ENCODE measurements at regions not wholly inside any gene's neighbourhood (a gene's known extent, or its start where the extent isn't known, plus 50 kb on each side); places are given as distances from the start of the nearest gene placed in this dataset.
"Not testable (repeated sequence)": the region's sequence is repeated elsewhere in the genome, so short reads cannot be mapped to it uniquely, and the experiment has no call there.

GRCh38 chr18:10242936-10243680, 211.3 kb upstream of the APCDD1 start:
- DNase-seq (ENCODE audit: low read depth in 2 of 3, low spot score in 2 of 3), result no peak

GRCh38 chr18:10244341-10244740, 210.1 kb upstream of the APCDD1 start:
- no peak for DNase-seq (ENCODE audit: low read depth in 2 of 3, low spot score in 2 of 3)

GRCh38 chr18:10245031-10245845, 209.2 kb upstream of the APCDD1 start:
- DNase-seq (ENCODE audit: low read depth in 2 of 3, low spot score in 2 of 3), result no peak

GRCh38 chr18:10245846-10246175, 208.6 kb upstream of the APCDD1 start:
- no peak for DNase-seq (ENCODE audit: low read depth in 2 of 3, low spot score in 2 of 3)

GRCh38 chr18:10247021-10247741, 207.3 kb upstream of the APCDD1 start:
- no peak for DNase-seq (ENCODE audit: low read depth in 2 of 3, low spot score in 2 of 3)

GRCh38 chr18:10247742-10248082, 206.7 kb upstream of the APCDD1 start:
- DNase-seq (ENCODE audit: low read depth in 2 of 3, low spot score in 2 of 3), result no peak

GRCh38 chr18:10248738-10249137, 205.7 kb upstream of the APCDD1 start:
- DNase-seq (ENCODE audit: low read depth in 2 of 3, low spot score in 2 of 3), result no peak

GRCh38 chr18:10249270-10249669, 205.2 kb upstream of the APCDD1 start:
- DNase-seq (ENCODE audit: low read depth in 2 of 3, low spot score in 2 of 3), result no peak

- no peak for DNase-seq (ENCODE audit: low read depth in 2 of 3, low spot score in 2 of 3)
These were observed 204.6 kb upstream of the APCDD1 start for GRCh38 chr18:10249801-10250200.

- DNase-seq (ENCODE audit: low read depth in 2 of 3, low spot score in 2 of 3), result no peak
These were observed 201.9 kb upstream of the APCDD1 start for GRCh38 chr18:10252494-10252893.

- DNase-seq (ENCODE audit: low read depth in 2 of 3, low spot score in 2 of 3), result no peak
These were observed 201.3 kb upstream of the APCDD1 start for GRCh38 chr18:10252952-10253705.

- not testable (repeated sequence) for DNase-seq (ENCODE audit: low read depth in 2 of 3, low spot score in 2 of 3)
These were observed 198.2 kb upstream of the APCDD1 start for GRCh38 chr18:10256276-10256675.

GRCh38 chr18:10258836-10259474, 195.5 kb upstream of the APCDD1 start:
- no peak for DNase-seq (ENCODE audit: low read depth in 2 of 3, low spot score in 2 of 3)

GRCh38 chr18:10259901-10260300, 194.5 kb upstream of the APCDD1 start:
- DNase-seq (ENCODE audit: low read depth in 2 of 3, low spot score in 2 of 3), result no peak

GRCh38 chr18:10261344-10262276, 192.8 kb upstream of the APCDD1 start:
- DNase-seq (ENCODE audit: low read depth in 2 of 3, low spot score in 2 of 3), result no peak

- no peak for DNase-seq (ENCODE audit: low read depth in 2 of 3, low spot score in 2 of 3)
These were observed 191.9 kb upstream of the APCDD1 start for GRCh38 chr18:10262566-10262965.

- DNase-seq (ENCODE audit: low read depth in 2 of 3, low spot score in 2 of 3), result no peak
These were observed 190.2 kb upstream of the APCDD1 start for GRCh38 chr18:10264260-10264659.

- no peak for DNase-seq (ENCODE audit: low read depth in 2 of 3, low spot score in 2 of 3)
These were observed 188.7 kb upstream of the APCDD1 start for GRCh38 chr18:10265560-10266333.

- DNase-seq (ENCODE audit: low read depth in 2 of 3, low spot score in 2 of 3), result no peak
These were observed 188.2 kb upstream of the APCDD1 start for GRCh38 chr18:10266334-10266590.
